ENCODE measurements at regions not wholly inside any gene's neighbourhood (a gene's known extent, or its start where the extent isn't known, plus 50 kb on each side); places are given as distances from the start of the nearest gene placed in this dataset.
"Not testable (repeated sequence)": the region's sequence is repeated elsewhere in the genome, so short reads cannot be mapped to it uniquely, and the experiment has no call there.

DNA sequence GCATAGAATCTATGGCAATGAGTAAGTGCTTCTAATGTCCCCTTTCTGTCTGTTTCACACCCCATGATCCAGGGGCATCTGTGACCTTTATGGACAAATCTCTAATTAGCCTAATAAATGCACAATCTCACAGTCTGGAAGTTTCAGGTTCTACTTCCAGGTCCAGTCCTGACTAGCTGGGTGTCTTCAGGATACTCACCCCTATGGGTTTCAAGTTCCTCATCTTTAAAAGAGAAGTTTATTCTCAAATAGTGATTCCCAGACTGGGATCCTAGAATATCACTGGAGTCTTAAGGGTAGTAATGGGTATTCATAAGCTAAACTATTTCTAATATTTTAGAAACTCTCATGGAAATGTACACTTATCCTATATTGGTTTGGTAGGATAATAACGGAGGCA lies 77.2 kb upstream of the ABCA1 start:
- TF ChIP-seq EZH2 (IDR thresholded peaks at IDR 0.05) (no peak), POLR2AphosphoS5 (IDR thresholded peaks at IDR 0.05; ENCODE audit: borderline replicate concordance, low read depth, low read length) (no peak), FOXP2 (optimal IDR thresholded peaks at IDR 0.05; ENCODE audit: control extremely low read depth, extremely low read length, insufficient read depth) (no peak)
- no peak overlapping the region for H3K9ac ChIP-seq (ENCODE audit: insufficient read length)
- DNase-seq (ENCODE audit: low read depth, low spot score): no peak
- H3K9me3 ChIP-seq (ENCODE audit: low read depth, low read length): no peaks in the 10 kb centered on the region
- H3K27ac ChIP-seq: no peak overlapping the region
- no peak overlapping the region for H3K4me3 ChIP-seq
- no peaks in the 10 kb centered on the region for H3K36me3 ChIP-seq (ENCODE audit: insufficient read depth, low read length)

DNA sequence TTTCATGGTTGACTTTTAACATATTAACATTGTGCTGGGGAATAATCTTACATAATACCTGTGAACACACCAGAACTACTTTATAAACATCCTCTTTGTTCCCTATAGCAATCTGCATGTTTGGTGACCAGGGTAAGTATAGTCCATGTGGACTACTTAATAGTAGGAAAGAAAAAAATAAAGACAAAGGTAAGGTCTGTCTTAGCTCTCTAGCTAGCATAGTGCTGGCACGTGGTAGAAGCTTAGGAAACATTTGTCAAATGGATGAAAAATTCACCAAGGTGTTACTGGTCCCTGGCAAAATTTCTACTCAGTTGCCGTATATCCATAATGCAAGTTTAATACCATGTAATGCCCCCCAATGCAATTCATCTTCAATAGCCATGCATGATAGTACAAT lies 78.6 kb upstream of the ABCA1 start:
- Histone ChIP-seq H3K27ac (no peak overlapping the region), H3K9me3 (ENCODE audit: low read depth, low read length) (no peaks in the 10 kb centered on the region), H3K4me3 (no peak overlapping the region), H3K36me3 (ENCODE audit: insufficient read depth, low read length) (no peaks in the 10 kb centered on the region), H3K9ac (ENCODE audit: insufficient read length) (no peak overlapping the region)
- no peak for DNase-seq (ENCODE audit: low read depth, low spot score)
- TF ChIP-seq POLR2AphosphoS5 (IDR thresholded peaks at IDR 0.05; ENCODE audit: borderline replicate concordance, low read depth, low read length) (no peak), FOXP2 (optimal IDR thresholded peaks at IDR 0.05; ENCODE audit: control extremely low read depth, extremely low read length, insufficient read depth) (no peak), EZH2 (IDR thresholded peaks at IDR 0.05) (no peak)

DNA sequence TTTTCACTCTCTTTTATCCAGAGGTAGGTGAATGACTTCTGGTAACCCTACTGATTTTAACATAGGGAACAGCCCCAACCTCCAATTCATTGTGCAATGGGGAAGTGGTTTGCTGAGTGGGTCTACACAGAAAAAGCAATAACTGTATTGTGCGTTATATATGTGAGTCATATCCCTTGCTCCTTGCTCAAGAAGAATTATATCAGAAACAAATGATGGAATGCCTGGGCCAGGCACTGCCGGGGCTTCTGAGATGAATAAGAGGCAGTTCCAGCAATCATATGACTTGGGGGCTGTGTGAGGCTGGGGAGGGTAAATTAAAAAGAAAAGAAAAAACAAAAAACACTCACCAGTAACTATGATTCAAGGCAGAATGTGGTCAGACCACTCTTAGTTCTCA lies 79.2 kb upstream of the ABCA1 start:
- H3K9me3 ChIP-seq (ENCODE audit: low read depth, low read length): no peaks in the 10 kb centered on the region
- no peaks in the 10 kb centered on the region for H3K36me3 ChIP-seq (ENCODE audit: insufficient read depth, low read length)
- H3K4me3 ChIP-seq: no peak overlapping the region
- DNase-seq (ENCODE audit: low read depth, low spot score): no peak
- TF ChIP-seq POLR2AphosphoS5 (IDR thresholded peaks at IDR 0.05; ENCODE audit: borderline replicate concordance, low read depth, low read length) (no peak), EZH2 (IDR thresholded peaks at IDR 0.05) (no peak), FOXP2 (optimal IDR thresholded peaks at IDR 0.05; ENCODE audit: control extremely low read depth, extremely low read length, insufficient read depth) (no peak)
- H3K27ac ChIP-seq: no peak overlapping the region
- no peak overlapping the region for H3K9ac ChIP-seq (ENCODE audit: insufficient read length)

DNA sequence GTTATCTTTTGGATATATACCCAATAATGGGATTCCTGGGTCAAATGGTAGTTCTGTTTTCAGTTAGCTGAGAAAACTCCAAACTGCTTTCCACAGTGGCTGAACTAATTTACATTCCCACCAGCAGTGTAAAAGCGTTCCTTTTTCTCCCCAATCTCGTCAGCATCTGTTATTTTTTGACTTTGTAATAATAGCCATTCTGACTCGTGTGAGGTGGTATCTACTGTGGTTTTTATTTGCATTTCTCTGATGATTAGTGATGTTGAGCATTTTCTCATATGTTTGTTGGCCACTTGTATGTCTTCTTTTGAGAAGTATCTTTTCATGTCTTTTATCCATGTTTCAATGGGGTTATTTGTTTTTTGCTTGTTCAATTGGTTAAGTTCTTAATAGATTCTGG lies 82.1 kb upstream of the ABCA1 start:
- H3K9ac ChIP-seq (ENCODE audit: insufficient read length); H3K27ac ChIP-seq; H3K4me3 ChIP-seq; DNase-seq (ENCODE audit: low read depth, low spot score); H3K36me3 ChIP-seq (ENCODE audit: insufficient read depth, low read length); H3K9me3 ChIP-seq (ENCODE audit: low read depth, low read length): not testable (repeated sequence)

GRCh38 chr9:105021917-105022316 lies 94.0 kb upstream of the ABCA1 start:
- Histone ChIP-seq H3K9ac (ENCODE audit: insufficient read length) (no peak overlapping the region), H3K9me3 (ENCODE audit: low read depth, low read length) (no peaks in the 10 kb centered on the region), H3K4me3 (no peak overlapping the region), H3K36me3 (ENCODE audit: insufficient read depth, low read length) (no peaks in the 10 kb centered on the region), H3K27ac (no peak overlapping the region)
- no peak for TF ChIP-seq POLR2AphosphoS5 (IDR thresholded peaks at IDR 0.05; ENCODE audit: borderline replicate concordance, low read depth, low read length)
- TF ChIP-seq FOXP2 (optimal IDR thresholded peaks at IDR 0.05; ENCODE audit: control extremely low read depth, extremely low read length, insufficient read depth): no peak
- TF ChIP-seq EZH2 (IDR thresholded peaks at IDR 0.05): no peak
- no peak for DNase-seq (ENCODE audit: low read depth, low spot score)

GRCh38 chr9:105022545-105022944 lies 94.6 kb upstream of the ABCA1 start:
- H3K4me3 ChIP-seq; H3K9me3 ChIP-seq (ENCODE audit: low read depth, low read length); H3K27ac ChIP-seq; DNase-seq (ENCODE audit: low read depth, low spot score); H3K9ac ChIP-seq (ENCODE audit: insufficient read length); H3K36me3 ChIP-seq (ENCODE audit: insufficient read depth, low read length): not testable (repeated sequence)

- H3K27ac ChIP-seq: no peak overlapping the region
- no peak overlapping the region for H3K4me3 ChIP-seq
- H3K36me3 ChIP-seq (ENCODE audit: insufficient read depth, low read length): no peaks in the 10 kb centered on the region
- no peak for DNase-seq (ENCODE audit: low read depth, low spot score)
- H3K9ac ChIP-seq (ENCODE audit: insufficient read length): no peak overlapping the region
- TF ChIP-seq FOXP2 (optimal IDR thresholded peaks at IDR 0.05; ENCODE audit: control extremely low read depth, extremely low read length, insufficient read depth) (no peak), EZH2 (IDR thresholded peaks at IDR 0.05) (no peak), POLR2AphosphoS5 (IDR thresholded peaks at IDR 0.05; ENCODE audit: borderline replicate concordance, low read depth, low read length) (no peak)
- no peaks in the 10 kb centered on the region for H3K9me3 ChIP-seq (ENCODE audit: low read depth, low read length)
Observed at GRCh38 chr9:105023788-105024187, 95.8 kb upstream of the ABCA1 start.

DNA sequence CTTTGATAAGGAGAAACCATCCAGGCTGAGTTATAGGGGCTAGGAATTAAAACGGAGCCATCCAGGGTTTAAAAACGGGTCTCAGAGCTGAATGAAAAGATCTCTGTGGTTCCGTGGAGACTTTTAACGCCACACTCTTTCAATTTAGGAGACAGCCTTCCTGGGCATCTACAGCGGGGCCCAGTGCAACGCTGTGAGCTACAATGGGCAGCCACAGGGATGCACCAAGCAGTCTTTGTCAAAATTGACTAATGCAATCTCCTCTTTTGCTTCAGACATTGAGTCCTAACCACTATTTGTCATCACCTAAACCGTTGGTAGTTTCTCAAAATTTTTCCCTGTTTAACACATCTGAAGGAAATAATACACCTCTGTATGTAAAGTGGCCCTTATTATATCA lies 96.6 kb upstream of the ABCA1 start:
- Histone ChIP-seq H3K9ac (ENCODE audit: insufficient read length) (no peak overlapping the region), H3K9me3 (ENCODE audit: low read depth, low read length) (no peaks in the 10 kb centered on the region), H3K4me3 (no peak overlapping the region), H3K27ac (no peak overlapping the region), H3K36me3 (ENCODE audit: insufficient read depth, low read length) (no peaks in the 10 kb centered on the region)
- no peak for TF ChIP-seq EZH2 (IDR thresholded peaks at IDR 0.05)
- no peak for TF ChIP-seq FOXP2 (optimal IDR thresholded peaks at IDR 0.05; ENCODE audit: control extremely low read depth, extremely low read length, insufficient read depth)
- no peak for TF ChIP-seq POLR2AphosphoS5 (IDR thresholded peaks at IDR 0.05; ENCODE audit: borderline replicate concordance, low read depth, low read length)
- no peak for DNase-seq (ENCODE audit: low read depth, low spot score)

DNA sequence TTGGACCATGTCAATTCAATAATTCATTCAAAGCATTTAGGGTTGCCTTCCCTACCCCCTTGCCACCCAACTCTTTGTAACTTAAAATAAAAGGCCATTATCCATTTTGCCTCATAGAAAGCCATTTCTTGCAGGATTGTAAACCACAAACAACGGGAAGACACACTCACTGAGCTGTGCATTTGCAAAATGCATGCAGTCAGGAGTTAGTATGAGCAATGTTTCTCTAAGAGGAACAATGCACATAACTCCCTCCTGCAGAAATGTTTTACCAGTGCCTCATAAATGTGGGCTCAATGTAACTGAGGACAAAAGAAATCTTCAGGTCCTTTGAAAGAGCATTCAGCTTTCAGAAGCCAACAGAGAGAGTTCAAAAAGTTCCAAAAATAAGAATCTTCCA lies 98.5 kb upstream of the ABCA1 start:
- DNase-seq (ENCODE audit: low read depth, low spot score): no peak
- no peaks in the 10 kb centered on the region for H3K9me3 ChIP-seq (ENCODE audit: low read depth, low read length)
- no peaks in the 10 kb centered on the region for H3K36me3 ChIP-seq (ENCODE audit: insufficient read depth, low read length)
- H3K27ac ChIP-seq: no peak overlapping the region
- no peak overlapping the region for H3K4me3 ChIP-seq
- no peak overlapping the region for H3K9ac ChIP-seq (ENCODE audit: insufficient read length)
- no peak for TF ChIP-seq POLR2AphosphoS5 (IDR thresholded peaks at IDR 0.05; ENCODE audit: borderline replicate concordance, low read depth, low read length)
- TF ChIP-seq FOXP2 (optimal IDR thresholded peaks at IDR 0.05; ENCODE audit: control extremely low read depth, extremely low read length, insufficient read depth): no peak
- TF ChIP-seq EZH2 (IDR thresholded peaks at IDR 0.05): no peak

All from SK-N-MC (cell line).